ENCODE measurements at regions not wholly inside any gene's neighbourhood (a gene's known extent, or its start where the extent isn't known, plus 50 kb on each side); places are given as distances from the start of the nearest gene placed in this dataset.

GRCh38 chr5:165185716-165186115, 1680.3 kb downstream of the MAT2B start:
- POLR2A ChIA-PET, result no interaction called here
- H3K27ac Mint-ChIP-seq, result no peak overlapping the region
- H3K4me1 Mint-ChIP-seq, result no peaks in the 10 kb centered on the region
- H3K4me3 Mint-ChIP-seq, result no peak overlapping the region
- H3K36me3 Mint-ChIP-seq, result no peaks in the 10 kb centered on the region
- ATAC-seq (ENCODE audit: low read depth), result no peak
- H3K27me3 Mint-ChIP-seq, result no peaks in the 10 kb centered on the region
- H3K9me3 Mint-ChIP-seq, result no peaks in the 10 kb centered on the region
- DNase-seq, result no peak

GRCh38 chr5:165187815-165188214, 1682.4 kb downstream of the MAT2B start:
- DNase-seq (no peak), ATAC-seq (ENCODE audit: low read depth) (no peak)
- H3K4me3 Mint-ChIP-seq, result no peak overlapping the region
- H3K27ac Mint-ChIP-seq, result no peak overlapping the region
- no peaks in the 10 kb centered on the region for H3K27me3 Mint-ChIP-seq
- H3K36me3 Mint-ChIP-seq, result no peaks in the 10 kb centered on the region
- no peaks in the 10 kb centered on the region for H3K4me1 Mint-ChIP-seq
- H3K9me3 Mint-ChIP-seq, result no peaks in the 10 kb centered on the region
- POLR2A ChIA-PET, result no interaction called here

GRCh38 chr5:165188556-165189175, 1683.2 kb downstream of the MAT2B start:
- Mint-ChIP-seq H3K4me1 (no peaks in the 10 kb centered on the region), H3K4me3 (no peak overlapping the region), H3K36me3 (no peaks in the 10 kb centered on the region), H3K27me3 (no peaks in the 10 kb centered on the region), H3K27ac (no peak overlapping the region), H3K9me3 (no peaks in the 10 kb centered on the region)
- POLR2A ChIA-PET, result no interaction called here
- DNase-seq (no peak), ATAC-seq (ENCODE audit: low read depth) (no peak)

GRCh38 chr5:165196961-165197360, 1691.5 kb downstream of the MAT2B start:
- Mint-ChIP-seq H3K9me3 (no peaks in the 10 kb centered on the region), H3K27ac (no peak overlapping the region), H3K4me3 (no peak overlapping the region), H3K36me3 (no peaks in the 10 kb centered on the region), H3K27me3 (no peaks in the 10 kb centered on the region), H3K4me1 (no peaks in the 10 kb centered on the region)
- DNase-seq (no peak), ATAC-seq (ENCODE audit: low read depth) (no peak)
- POLR2A ChIA-PET, result no interaction called here

GRCh38 chr5:165201369-165201768, 1696.0 kb downstream of the MAT2B start:
- H3K4me3 Mint-ChIP-seq, result no peak overlapping the region
- H3K9me3 Mint-ChIP-seq, result no peaks in the 10 kb centered on the region
- H3K27ac Mint-ChIP-seq, result no peak overlapping the region
- no peaks in the 10 kb centered on the region for H3K36me3 Mint-ChIP-seq
- H3K4me1 Mint-ChIP-seq, result no peaks in the 10 kb centered on the region
- ATAC-seq (ENCODE audit: low read depth) (no peak), DNase-seq (no peak)
- no peaks in the 10 kb centered on the region for H3K27me3 Mint-ChIP-seq
- POLR2A ChIA-PET, result no interaction called here

GRCh38 chr5:165201771-165202518, 1696.5 kb downstream of the MAT2B start:
- H3K9me3 Mint-ChIP-seq, result no peaks in the 10 kb centered on the region
- no peak overlapping the region for H3K4me3 Mint-ChIP-seq
- no peaks in the 10 kb centered on the region for H3K27me3 Mint-ChIP-seq
- no peak for ATAC-seq (ENCODE audit: low read depth)
- no peaks in the 10 kb centered on the region for H3K36me3 Mint-ChIP-seq
- no peak for DNase-seq
- POLR2A ChIA-PET, result no interaction called here
- H3K4me1 Mint-ChIP-seq, result no peaks in the 10 kb centered on the region
- no peak overlapping the region for H3K27ac Mint-ChIP-seq

- H3K27ac Mint-ChIP-seq, result no peak overlapping the region
- DNase-seq, result no peak
- H3K4me1 Mint-ChIP-seq, result no peaks in the 10 kb centered on the region
- POLR2A ChIA-PET, result no interaction called here
- no peaks in the 10 kb centered on the region for H3K9me3 Mint-ChIP-seq
- ATAC-seq (ENCODE audit: low read depth), result no peak
- no peak overlapping the region for H3K4me3 Mint-ChIP-seq
- H3K27me3 Mint-ChIP-seq, result no peaks in the 10 kb centered on the region
- no peaks in the 10 kb centered on the region for H3K36me3 Mint-ChIP-seq
Observed at GRCh38 chr5:165202519-165202910, 1697.1 kb downstream of the MAT2B start.

GRCh38 chr5:165209101-165209727, 1703.8 kb downstream of the MAT2B start:
- POLR2A ChIA-PET, result no interaction called here
- Mint-ChIP-seq H3K4me3 (no peak overlapping the region), H3K4me1 (no peaks in the 10 kb centered on the region)

GRCh38 chr5:165224366-165225045, 1719.1 kb downstream of the MAT2B start:
- Mint-ChIP-seq H3K4me1 (no peaks in the 10 kb centered on the region), H3K9me3 (no peaks in the 10 kb centered on the region), H3K36me3 (no peaks in the 10 kb centered on the region), H3K27me3 (no peaks in the 10 kb centered on the region), H3K27ac (no peak overlapping the region), H3K4me3 (no peak overlapping the region)
- no peak for DNase-seq
- POLR2A ChIA-PET, result no interaction called here
- ATAC-seq (ENCODE audit: low read depth), result no peak

More at GRCh38 chr5:165209101-165209727, 1703.8 kb downstream of the MAT2B start:
- ATAC-seq (ENCODE audit: low read depth) (no peak), DNase-seq (no peak)
- H3K36me3 Mint-ChIP-seq, result no peaks in the 10 kb centered on the region
- H3K9me3 Mint-ChIP-seq, result no peaks in the 10 kb centered on the region
- H3K27me3 Mint-ChIP-seq, result no peaks in the 10 kb centered on the region
- H3K27ac Mint-ChIP-seq, result no peak overlapping the region

- Mint-ChIP-seq H3K4me3 (no peak overlapping the region), H3K27me3 (no peaks in the 10 kb centered on the region), H3K36me3 (no peaks in the 10 kb centered on the region), H3K9me3 (no peaks in the 10 kb centered on the region), H3K27ac (no peak overlapping the region), H3K4me1 (no peaks in the 10 kb centered on the region)
- POLR2A ChIA-PET, result no interaction called here
- ATAC-seq (ENCODE audit: low read depth) (no peak), DNase-seq (no peak)
Observed at GRCh38 chr5:165227515-165227914, 1722.1 kb downstream of the MAT2B start.

GRCh38 chr5:165228184-165228583, 1722.8 kb downstream of the MAT2B start:
- no peak overlapping the region for H3K4me3 Mint-ChIP-seq
- no peak overlapping the region for H3K27ac Mint-ChIP-seq
- DNase-seq (no peak), ATAC-seq (ENCODE audit: low read depth) (no peak)
- no peaks in the 10 kb centered on the region for H3K9me3 Mint-ChIP-seq
- no peaks in the 10 kb centered on the region for H3K36me3 Mint-ChIP-seq
- no peaks in the 10 kb centered on the region for H3K4me1 Mint-ChIP-seq
- POLR2A ChIA-PET, result no interaction called here
- no peaks in the 10 kb centered on the region for H3K27me3 Mint-ChIP-seq

GRCh38 chr5:165231821-165232508, 1726.5 kb downstream of the MAT2B start:
- H3K4me1 Mint-ChIP-seq, result no peaks in the 10 kb centered on the region
- ATAC-seq (ENCODE audit: low read depth) (no peak), DNase-seq (no peak)
- no peak overlapping the region for H3K27ac Mint-ChIP-seq
- H3K27me3 Mint-ChIP-seq, result no peaks in the 10 kb centered on the region
- POLR2A ChIA-PET, result no interaction called here
- H3K9me3 Mint-ChIP-seq, result no peaks in the 10 kb centered on the region
- H3K4me3 Mint-ChIP-seq, result no peak overlapping the region
- H3K36me3 Mint-ChIP-seq, result no peaks in the 10 kb centered on the region

GRCh38 chr5:165232509-165233028, 1727.2 kb downstream of the MAT2B start:
- Mint-ChIP-seq H3K9me3 (no peaks in the 10 kb centered on the region), H3K4me3 (no peak overlapping the region), H3K4me1 (no peaks in the 10 kb centered on the region), H3K36me3 (no peaks in the 10 kb centered on the region), H3K27ac (no peak overlapping the region), H3K27me3 (no peaks in the 10 kb centered on the region)
- ATAC-seq (ENCODE audit: low read depth), result no peak
- POLR2A ChIA-PET, result no interaction called here
- no peak for DNase-seq

Data from activated naive CD8-positive, alpha-beta T cell treated with anti-CD3 and anti-CD28 coated beads, Interleukin-2, amount 10 ng/mL, durations not matched to agents 7 days and 5 days (primary cell).